Transverse colon (tissue), 4 donors: ENCODE measurements at regions not wholly inside any gene's neighbourhood (a gene's known extent, or its start where the extent isn't known, plus 50 kb on each side); places are given as distances from the start of the nearest gene placed in this dataset.

ENCODE experiments used
- CTCF ChIP-seq, 5 experiments: fragments of 200-600 bp in 3 of 5; fragments of 450-650 bp in 2 of 5; sonication (generic) in 3 of 5; IDR thresholded peaks; 1 replicate in 2 of 5; 2 replicates in 3 of 5; pipeline ENCODE4 v1.5.1; 2016 to 2017; ENCODE audit warnings: antibody characterized with exemption in 5 of 5, inconsistent platforms in 3 of 5, mild to moderate bottlenecking in 2 of 5, moderate library complexity in 1 of 5
- POLR2A ChIP-seq: fragments of 450-650 bp; IDR thresholded peaks from one replicate; pipeline ENCODE4 v1.6.1; 2016; ENCODE audit warnings: antibody characterized with exemption, mild to moderate bottlenecking, moderate library complexity
- POLR2AphosphoS5 ChIP-seq, 3 donors: sonication (generic); formaldehyde crosslinking; IDR thresholded peaks; one replicate each; pipeline ENCODE4 v1.6.1; 2016; ENCODE audit warnings: antibody characterized with exemption in 3 of 3

DNA sequence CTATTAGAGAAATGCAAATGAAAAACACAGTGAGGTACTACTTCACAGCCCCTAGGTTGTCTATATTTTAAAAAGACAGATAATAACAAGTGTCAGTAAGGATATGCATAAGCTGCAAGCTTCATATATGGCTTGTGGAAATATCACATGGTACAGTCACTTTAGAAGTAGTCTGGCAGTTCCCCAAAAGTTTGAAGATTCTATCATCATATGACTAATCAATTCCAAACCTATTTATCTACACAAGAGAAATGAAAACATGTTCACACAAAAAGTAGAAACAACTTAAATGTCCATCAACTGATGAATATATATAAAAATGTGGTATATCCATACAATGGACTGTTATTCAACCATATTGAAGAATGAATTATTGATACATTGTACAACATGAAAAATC lies 185.8 kb upstream of the STK26 start:
- TF ChIP-seq POLR2AphosphoS5 (IDR thresholded peaks at IDR 0.05) (no peak), POLR2A (no peak), CTCF (IDR thresholded peaks at IDR 0.05) (no peak)
